Thyroid gland (tissue), 4 donors: ENCODE measurements at regions not wholly inside any gene's neighbourhood (a gene's known extent, or its start where the extent isn't known, plus 50 kb on each side); places are given as distances from the start of the nearest gene placed in this dataset.
"Not testable (repeated sequence)": the region's sequence is repeated elsewhere in the genome, so short reads cannot be mapped to it uniquely, and the experiment has no call there.

Source experiments
- DNase-seq, 2 donors: peaks; one replicate each; pipeline ENCODE4 v3.0.0-alpha.2; 2019
- H3K27ac ChIP-seq, 3 donors: fragments of 200-600 bp; sonication (generic); 1 replicate in 2 of 3; 2 replicates in 1 of 3; pipeline ENCODE4 v1.5.1; 2016 to 2019; ENCODE audit warnings: mild to moderate bottlenecking in 1 of 3, moderate library complexity in 1 of 3
- H3K27me3 ChIP-seq: fragments of 200-600 bp; sonication (generic); one replicate; pipeline ENCODE4 v1.5.1; 2019
- H3K36me3 ChIP-seq, 2 donors: fragments of 200-600 bp; sonication (generic); one replicate each; pipeline ENCODE4 v1.5.1; 2016 to 2019
- H3K4me1 ChIP-seq, 2 donors: fragments of 200-600 bp; sonication (generic); one replicate each; pipeline ENCODE4 v1.5.1; 2017 to 2019
- H3K4me3 ChIP-seq, 3 donors: fragments of 200-600 bp; sonication (generic); replicated peaks in 1 of 3; 1 replicate in 2 of 3; 2 replicates in 1 of 3; pipeline ENCODE4 v1.5.1; 2016; ENCODE audit warnings: mild to moderate bottlenecking in 1 of 3
- H3K9me3 ChIP-seq: fragments of 200-600 bp; sonication (generic); one replicate; pipeline ENCODE4 v1.5.1; 2017
- CTCF ChIP-seq, 6 experiments: fragments of 200-600 bp in 3 of 6; fragments of 450-650 bp in 3 of 6; sonication (generic) in 3 of 6; IDR thresholded peaks; one replicate each; pipeline ENCODE4 v1.5.1; 2016 to 2019; ENCODE audit warnings: antibody characterized with exemption in 6 of 6, mild to moderate bottlenecking in 2 of 6, inconsistent platforms in 1 of 6, moderate library complexity in 1 of 6
- POLR2A ChIP-seq, 2 donors: fragments of 450-650 bp; IDR thresholded peaks; one replicate each; pipeline ENCODE4 v1.6.1; 2017; ENCODE audit warnings: antibody characterized with exemption in 2 of 2, mild to moderate bottlenecking in 2 of 2, moderate library complexity in 1 of 2
- WGBS, 2 donors: methylation state at CpG; one replicate each; pipeline ENCODE4 v1.1.5; 2017; 5-methylcytosine and 5-hydroxymethylcytosine counted together
- intact Hi-C: fragments of 100-400 bp; cut with DNase I; formaldehyde crosslinking; loops from one replicate; pipeline ENCODE4 v1.15.1; 2023

GRCh38 chr17:13154930-13155329, 137.1 kb upstream of the ELAC2 start:
- Histone ChIP-seq H3K9me3 (no peaks in the 10 kb centered on the region), H3K4me1 (no peaks in the 10 kb centered on the region), H3K27ac (no peak overlapping the region), H3K27me3 (no peaks in the 10 kb centered on the region), H3K4me3 (no peak overlapping the region), H3K36me3 (no peaks in the 10 kb centered on the region)
- TF ChIP-seq CTCF (IDR thresholded peaks at IDR 0.05) (no peak), POLR2A (IDR thresholded peaks at IDR 0.05) (no peak)
- DNase-seq = no peak
- intact Hi-C loops = no loop called here
- WGBS, 2 donors = 93% methylated on average over 4 of the region's 4 CpGs

- 58 to 60% methylated on average over 2 of the region's 2 CpGs for WGBS, 2 donors
- no peak for DNase-seq
- Histone ChIP-seq H3K27ac (no peak overlapping the region), H3K4me1 (no peaks in the 10 kb centered on the region), H3K36me3 (no peaks in the 10 kb centered on the region), H3K9me3 (no peaks in the 10 kb centered on the region), H3K4me3 (no peak overlapping the region), H3K27me3 (no peaks in the 10 kb centered on the region)
- no peak for TF ChIP-seq CTCF (IDR thresholded peaks at IDR 0.05)
- no peak for TF ChIP-seq POLR2A (IDR thresholded peaks at IDR 0.05)
- intact Hi-C loops = no loop called here
Measured at GRCh38 chr17:13154398-13154797, 136.6 kb upstream of the ELAC2 start.

GRCh38 chr17:13153036-13153435, 135.2 kb upstream of the ELAC2 start:
- H3K27ac ChIP-seq = no peak overlapping the region
- intact Hi-C loops = no loop called here
- no peaks in the 10 kb centered on the region for H3K36me3 ChIP-seq
- H3K27me3 ChIP-seq = no peaks in the 10 kb centered on the region
- H3K9me3 ChIP-seq = no peaks in the 10 kb centered on the region
- DNase-seq = no peak
- WGBS, 2 donors = 83 to 88% methylated on average over 1 of the region's 1 CpG
- no peak overlapping the region for H3K4me3 ChIP-seq
- no peak for TF ChIP-seq CTCF (IDR thresholded peaks at IDR 0.05)
- no peak for TF ChIP-seq POLR2A (IDR thresholded peaks at IDR 0.05)
- H3K4me1 ChIP-seq = no peaks in the 10 kb centered on the region

GRCh38 chr17:13152501-13152900, 134.7 kb upstream of the ELAC2 start:
- intact Hi-C loops = no loop called here
- H3K4me1 ChIP-seq = no peaks in the 10 kb centered on the region
- DNase-seq = no peak
- TF ChIP-seq POLR2A (IDR thresholded peaks at IDR 0.05) (no peak), CTCF (IDR thresholded peaks at IDR 0.05) (no peak)
- H3K27ac ChIP-seq = no peak overlapping the region
- no peaks in the 10 kb centered on the region for H3K27me3 ChIP-seq
- H3K36me3 ChIP-seq = no peaks in the 10 kb centered on the region
- no peak overlapping the region for H3K4me3 ChIP-seq
- no peaks in the 10 kb centered on the region for H3K9me3 ChIP-seq
- 76 to 86% methylated on average over 3 of the region's 3 CpGs for WGBS, 2 donors

- intact Hi-C loops, H3K27ac ChIP-seq, H3K36me3 ChIP-seq, H3K27me3 ChIP-seq, H3K9me3 ChIP-seq, H3K4me1 ChIP-seq, DNase-seq, H3K4me3 ChIP-seq: not testable (repeated sequence)
- WGBS, 2 donors = 94 to 96% methylated on average over 6 of the region's 6 CpGs
Measured at GRCh38 chr17:13150738-13151137, 132.9 kb upstream of the ELAC2 start.

- 93 to 96% methylated on average over 1 of the region's 1 CpG for WGBS, 2 donors
- intact Hi-C loops = no loop called here
- Histone ChIP-seq H3K9me3 (no peaks in the 10 kb centered on the region), H3K27me3 (no peaks in the 10 kb centered on the region), H3K4me1 (no peaks in the 10 kb centered on the region), H3K36me3 (no peaks in the 10 kb centered on the region), H3K4me3 (no peak overlapping the region), H3K27ac (no peak overlapping the region)
- no peak for DNase-seq
- no peak for TF ChIP-seq POLR2A (IDR thresholded peaks at IDR 0.05)
- TF ChIP-seq CTCF (IDR thresholded peaks at IDR 0.05) = no peak
Measured at GRCh38 chr17:13143001-13143400, 125.2 kb upstream of the ELAC2 start.
